SU-DHL-6 (cell line): ENCODE measurements at regions not wholly inside any gene's neighbourhood (a gene's known extent, or its start where the extent isn't known, plus 50 kb on each side); places are given as distances from the start of the nearest gene placed in this dataset.

Experiments
- CTCF ChIP-seq: fragments of 200-600 bp; sonication (generic); IDR thresholded peaks from one replicate; pipeline ENCODE4 v1.5.1; 2017; ENCODE audit warnings: antibody characterized with exemption, mild to moderate bottlenecking, low read length, moderate library complexity; ENCODE audit not compliant: insufficient read depth, poor library complexity, severe bottlenecking
- EZH2phosphoT487 ChIP-seq: fragments of 200-600 bp; sonication (generic), shearing (Covaris generic); conservative IDR thresholded peaks from 2 replicates; pipeline ENCODE4 v1.6.1; 2018; ENCODE audit warnings: mild to moderate bottlenecking, antibody characterized with exemption, low read length, moderate library complexity, mixed read lengths

DNA sequence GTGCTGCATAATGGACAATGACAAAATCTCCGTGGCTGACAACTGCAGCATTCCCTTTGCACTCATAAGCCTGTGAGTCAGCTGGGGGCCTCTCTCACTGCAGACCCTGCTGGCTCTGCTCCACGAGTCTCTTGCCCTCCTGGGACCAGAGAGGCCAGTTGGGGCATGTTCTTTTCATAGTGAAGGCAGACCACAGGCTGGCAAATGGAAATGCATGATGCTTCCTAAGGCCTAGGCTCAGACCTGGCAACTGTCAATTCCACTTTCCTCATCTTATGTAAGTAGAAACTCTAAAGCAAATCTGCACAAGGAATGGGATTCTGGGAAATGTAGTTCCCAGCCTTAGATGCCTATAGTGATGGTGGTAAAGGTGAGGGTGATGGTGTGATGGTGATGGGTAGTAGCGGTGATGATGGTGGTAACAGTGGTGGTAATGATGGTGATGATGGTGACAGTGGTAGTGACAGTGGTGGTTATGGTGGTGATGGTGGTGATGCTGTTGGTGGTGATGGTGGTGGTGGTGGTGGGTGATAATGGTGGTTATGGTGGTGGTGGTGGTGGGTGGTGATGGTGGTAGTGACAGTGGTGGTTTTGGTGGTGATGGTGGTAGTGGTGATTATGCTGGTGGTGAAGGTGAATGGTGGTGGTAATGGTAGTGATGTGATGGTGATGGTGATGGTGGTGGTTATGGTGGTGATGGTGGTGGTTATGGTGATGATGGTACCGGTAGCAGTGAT is 185.8 kb upstream of the ARL4C start:
- TF ChIP-seq CTCF, result no peak
- TF ChIP-seq EZH2phosphoT487, result no peak
